HCT116 (cell line): ENCODE measurements at regions not wholly inside any gene's neighbourhood (a gene's known extent, or its start where the extent isn't known, plus 50 kb on each side); places are given as distances from the start of the nearest gene placed in this dataset.

Source experiments
- ATAC-seq: fragments of 200-7000 bp; cut with Tn5 transposase; 2 replicates; pipeline ENCODE4 v1.9.1; 2020; ENCODE audit warnings: mild to moderate bottlenecking, moderate library complexity
- BruUV-seq: library from RNA; stranded (reverse); fragments of 400-500 nt; replicated peaks from 2 replicates; lab custom pipeline; 2021; lab: Mats Ljungman, UMichigan
- CTCF ChIA-PET: fragments of 300-600 bp; sonication (Branson Sonifier 250); formaldehyde crosslinking; loops from one replicate; lab custom pipeline; 2021; ENCODE audit warnings: antibody characterized with exemption; lab: Charles Lee
- POLR2A ChIA-PET: fragments of 300-600, 350-600 bp; sonication (Branson Sonifier 250); formaldehyde crosslinking; loops from one replicate; lab custom pipeline; 2021; ENCODE audit warnings: antibody characterized with exemption; lab: Charles Lee
- RAD21 ChIA-PET, 2 experiments: fragments of 300-600 bp; sonication (Branson Sonifier 250); formaldehyde crosslinking; loops; one replicate each; lab custom pipeline; 2023; ENCODE audit warnings: low total read pairs in 2 of 2; ENCODE audit not compliant: uncharacterized antibody in 2 of 2, unreplicated experiment in 2 of 2, low non-redundant PET in 1 of 2; lab: Charles Lee
- DNase-seq: peaks from one replicate; pipeline ENCODE4 v3.0.0-alpha.2; 2010; ENCODE audit warnings: low read depth, low spot score
- H2AFZ ChIP-seq: fragments of 200-600 bp; shearing (Covaris generic), sonication (generic); 2 replicates; pipeline ENCODE4 v1.6.1; 2017; ENCODE audit warnings: low read depth, mixed run types, mixed read lengths, antibody characterized with exemption, low read length; ENCODE audit not compliant: poor library complexity, severe bottlenecking
- H3K27ac ChIP-seq: 2 replicates; pipeline ENCODE4 v1.5.1; 2012; ENCODE audit warnings: low read depth, low read length
- H3K27me3 ChIP-seq: fragments of 200-600 bp; sonication (generic); 2 replicates; pipeline ENCODE4 v1.6.1; 2016; ENCODE audit warnings: mixed run types, low read length, mixed read lengths; ENCODE audit not compliant: insufficient read depth
- H3K36me3 ChIP-seq, 2 experiments: fragments of 200-500 bp in 1 of 2; fragments of 200-600 bp in 1 of 2; sonication (Bioruptor generic) in 1 of 2; sonication (generic) in 1 of 2; 2 replicates each; pipeline versions ENCODE4 v1.5.1 to v1.6.1; 2014 to 2016; ENCODE audit warnings: low read length in 2 of 2, inconsistent platforms in 1 of 2, mixed read lengths in 1 of 2, mixed run types in 1 of 2; ENCODE audit not compliant: insufficient read depth in 2 of 2, control insufficient read depth in 1 of 2
- H3K4me1 ChIP-seq, 2 experiments: fragments of 200-600 bp in 1 of 2; sonication (generic) in 1 of 2; 2 replicates each; pipeline versions ENCODE4 v1.5.1 to v1.6.1; 2012 to 2017; ENCODE audit warnings: low read length in 2 of 2, inconsistent platforms in 1 of 2, mild to moderate bottlenecking in 1 of 2, mixed read lengths in 1 of 2, mixed run types in 1 of 2, moderate library complexity in 1 of 2; ENCODE audit not compliant: insufficient read depth in 2 of 2, control insufficient read depth in 1 of 2
- H3K4me2 ChIP-seq: fragments of 200-600 bp; sonication (generic); 2 replicates; pipeline ENCODE4 v1.6.1; 2017; ENCODE audit warnings: mixed run types, low read length, mixed read lengths
- H3K4me3 ChIP-seq, 2 experiments: fragments of 200-600 bp in 1 of 2; sonication (generic) in 1 of 2; replicated peaks in 1 of 2; 2 replicates each; pipeline ENCODE4 v1.5.1; 2011 to 2016; ENCODE audit warnings: low read length in 2 of 2, control low read depth in 1 of 2, low read depth in 1 of 2, mild to moderate bottlenecking in 1 of 2, mixed read lengths in 1 of 2, mixed run types in 1 of 2
- H3K79me2 ChIP-seq: fragments of 200-600 bp; sonication (generic); 2 replicates; pipeline ENCODE4 v1.6.1; 2017; ENCODE audit warnings: mild to moderate bottlenecking, mixed run types, low read length, moderate library complexity, mixed read lengths; ENCODE audit not compliant: insufficient read depth
- H3K9ac ChIP-seq: fragments of 200-600 bp; sonication (generic); 2 replicates; pipeline ENCODE4 v1.6.1; 2016; ENCODE audit warnings: low read length, mixed read lengths
- H3K9me2 ChIP-seq: fragments of 200-600 bp; sonication (generic), shearing (Covaris generic); 2 replicates; pipeline ENCODE4 v1.6.1; 2017; ENCODE audit warnings: mixed run types, mild to moderate bottlenecking, moderate library complexity; ENCODE audit not compliant: insufficient read depth
- H3K9me3 ChIP-seq, 2 experiments: fragments of 200-500 bp in 1 of 2; fragments of 200-600 bp in 1 of 2; sonication (Bioruptor generic) in 1 of 2; sonication (generic) in 1 of 2; 2 replicates each; pipeline ENCODE4 v1.6.1; 2014 to 2017; ENCODE audit warnings: low read length in 2 of 2, mixed read lengths in 2 of 2, inconsistent platforms in 1 of 2, low read depth in 1 of 2, mild to moderate bottlenecking in 1 of 2, mixed run types in 1 of 2, moderate library complexity in 1 of 2; ENCODE audit not compliant: control insufficient read depth in 1 of 2, insufficient read depth in 1 of 2
- H4K20me1 ChIP-seq: fragments of 200-600 bp; sonication (generic), shearing (Covaris generic); 2 replicates; pipeline ENCODE4 v1.6.1; 2017; ENCODE audit warnings: mixed run types, mild to moderate bottlenecking, moderate library complexity; ENCODE audit not compliant: insufficient read depth
- ATF3 ChIP-seq: IDR thresholded peaks from 2 replicates; pipeline ENCODE4 v1.6.1; 2012
- CEBPB ChIP-seq: IDR thresholded peaks from 2 replicates; pipeline ENCODE4 v1.6.1; 2012; ENCODE audit warnings: low read depth
- EGR1 ChIP-seq: IDR thresholded peaks from 2 replicates; pipeline ENCODE4 v1.6.1; 2012; ENCODE audit warnings: low read depth
- ELF1 ChIP-seq: IDR thresholded peaks from 2 replicates; pipeline ENCODE4 v1.6.1; 2012; ENCODE audit warnings: low read depth, borderline replicate concordance
- EZH2 ChIP-seq: fragments of 200-600 bp; sonication (generic); IDR thresholded peaks from 2 replicates; pipeline ENCODE4 v1.6.1; 2017; ENCODE audit warnings: antibody characterized with exemption, mixed run types
- EZH2phosphoT487 ChIP-seq: fragments of 200-600 bp; IDR thresholded peaks from 2 replicates; pipeline ENCODE4 v1.6.1; 2018; ENCODE audit warnings: antibody characterized with exemption, borderline replicate concordance
- FOSL1 ChIP-seq: IDR thresholded peaks from 2 replicates; pipeline ENCODE4 v1.6.1; 2012; ENCODE audit warnings: low read depth
- JUND ChIP-seq: IDR thresholded peaks from 2 replicates; pipeline ENCODE4 v1.6.1; 2012
- MAX ChIP-seq: IDR thresholded peaks from 2 replicates; pipeline ENCODE4 v1.6.1; 2012
- POLR2A ChIP-seq: IDR thresholded peaks from 2 replicates; pipeline ENCODE4 v1.7.0; 2011; ENCODE audit warnings: borderline replicate concordance; ENCODE audit not compliant: insufficient read depth, insufficient read length; ENCODE audit errors: extremely low read depth
- POLR2AphosphoS5 ChIP-seq: IDR thresholded peaks from 2 replicates; pipeline ENCODE4 v1.6.1; 2011; ENCODE audit warnings: mild to moderate bottlenecking, low read depth, low read length, moderate library complexity
- REST ChIP-seq: IDR thresholded peaks from 2 replicates; pipeline ENCODE4 v1.6.1; 2012; ENCODE audit warnings: low read depth
- SIN3A ChIP-seq: IDR thresholded peaks from 2 replicates; pipeline ENCODE4 v1.6.1; 2012; ENCODE audit warnings: low read depth
- SP1 ChIP-seq: IDR thresholded peaks from 2 replicates; pipeline ENCODE4 v1.6.1; 2012; ENCODE audit warnings: low read depth
- SRF ChIP-seq: IDR thresholded peaks from 2 replicates; pipeline ENCODE4 v1.6.1; 2012; ENCODE audit warnings: low read depth
- TCF7L2 ChIP-seq: IDR thresholded peaks from 2 replicates; pipeline ENCODE4 v1.7.0; 2011; ENCODE audit warnings: borderline replicate concordance, inconsistent platforms; ENCODE audit not compliant: insufficient read depth, insufficient read length; ENCODE audit errors: extremely low read depth
- ZBTB33 ChIP-seq: IDR thresholded peaks from 2 replicates; pipeline ENCODE4 v1.6.1; 2011; ENCODE audit warnings: mild to moderate bottlenecking, low read length, moderate library complexity; ENCODE audit not compliant: insufficient replicate concordance; ENCODE audit errors: extremely low read depth
- ZFX ChIP-seq: fragments of 450-650 bp; IDR thresholded peaks from 2 replicates; pipeline ENCODE4 v1.6.1; 2017
- ZNF274 ChIP-seq: fragments of 200-500 bp; sonication (Bioruptor generic); IDR thresholded peaks from 2 replicates; pipeline ENCODE4 v1.6.1; 2014; ENCODE audit warnings: mild to moderate bottlenecking, low read depth, low read length, inconsistent platforms
- intact Hi-C: fragments of 100-400 bp; cut with micrococcal nuclease; formaldehyde crosslinking; loops from 2 replicates; pipeline ENCODE4 v1.10.0; 2022

- TF ChIP-seq MAX (no peak), ELF1 (no peak)
Observed at GRCh38 chrX:94265323-94265722, 591.3 kb downstream of the FAM133A start (continued).

GRCh38 chrX:94288325-94288724 is 614.3 kb downstream of the FAM133A start:
- Histone ChIP-seq H2AFZ (no peak overlapping the region), H3K9ac (no peak overlapping the region), H3K27me3 (no peaks in the 10 kb centered on the region), H4K20me1 (no peaks in the 10 kb centered on the region), H3K4me1 (no peaks in the 10 kb centered on the region), H3K27ac (no peak overlapping the region), H3K4me3 (no peak overlapping the region), H3K79me2 (no peaks in the 10 kb centered on the region), H3K4me2 (no peak overlapping the region), H3K9me2 (no peaks in the 10 kb centered on the region), H3K36me3 (no peaks in the 10 kb centered on the region), H3K9me3 (no peaks in the 10 kb centered on the region)
- no peak for ATAC-seq
- no TSS peak for BruUV-seq
- ChIA-PET POLR2A (no interaction called here), CTCF (no interaction called here), RAD21 (no interaction called here)
- no peak for DNase-seq
- TF ChIP-seq EGR1 = no peak
- TF ChIP-seq TCF7L2 = no peak
- no peak for TF ChIP-seq ATF3
- no peak for TF ChIP-seq SP1
- TF ChIP-seq CEBPB = no peak
- no peak for TF ChIP-seq ZNF274
- TF ChIP-seq JUND = no peak
- no peak for TF ChIP-seq POLR2A
- no peak for TF ChIP-seq ZBTB33
- TF ChIP-seq SRF = no peak
- TF ChIP-seq POLR2AphosphoS5 = no peak
- no peak for TF ChIP-seq ZFX
- TF ChIP-seq SIN3A = no peak
- TF ChIP-seq FOSL1 = no peak
- TF ChIP-seq EZH2 = no peak
- no peak for TF ChIP-seq MAX
- TF ChIP-seq ELF1 = no peak
- no peak for TF ChIP-seq REST
- no peak for TF ChIP-seq EZH2phosphoT487
- intact Hi-C loops = no loop called here
